CD14-positive monocyte (primary cell): ENCODE measurements at regions not wholly inside any gene's neighbourhood (a gene's known extent, or its start where the extent isn't known, plus 50 kb on each side); places are given as distances from the start of the nearest gene placed in this dataset.
A peak's percentile ranks its signal among the peaks of the same experiment; 100 is the strongest.

Source experiments
- DNase-seq, 3 donors: peaks; one replicate each; pipeline ENCODE4 v3.0.0-alpha.2; 2011 to 2022
- H2AFZ ChIP-seq: 2 replicates; pipeline ENCODE4 v1.6.0; 2012; ENCODE audit warnings: mild to moderate bottlenecking, low read depth, low read length, inconsistent platforms; ENCODE audit not compliant: insufficient read depth, poor library complexity, severe bottlenecking
- H3K27ac ChIP-seq, 2 donors: 1 replicate in 1 of 2; 2 replicates in 1 of 2; pipeline ENCODE4 v1.5.1; 2012 to 2013; ENCODE audit warnings: low read length in 2 of 2, control low read depth in 1 of 2, inconsistent platforms in 1 of 2, low read depth in 1 of 2, mild to moderate bottlenecking in 1 of 2
- H3K27me3 ChIP-seq, 2 donors: one replicate each; pipeline versions ENCODE4 v1.6.0 to v1.6.1; 2011 to 2013; ENCODE audit warnings: low read length in 2 of 2; ENCODE audit not compliant: control insufficient read depth in 2 of 2, insufficient read depth in 2 of 2
- H3K36me3 ChIP-seq, 2 donors: replicated peaks in 1 of 2; 1 replicate in 1 of 2; 2 replicates in 1 of 2; pipeline versions ENCODE4 v1.5.1 to v1.6.1; 2012 to 2013; ENCODE audit warnings: low read length in 2 of 2, control low read depth in 1 of 2, inconsistent platforms in 1 of 2, mild to moderate bottlenecking in 1 of 2; ENCODE audit not compliant: insufficient read depth in 2 of 2, control insufficient read depth in 1 of 2
- H3K4me1 ChIP-seq, 2 donors: 1 replicate in 1 of 2; 2 replicates in 1 of 2; pipeline versions ENCODE4 v1.5.1 to v1.6.1; 2012 to 2013; ENCODE audit warnings: low read length in 2 of 2, control low read depth in 1 of 2, inconsistent platforms in 1 of 2, mild to moderate bottlenecking in 1 of 2, moderate library complexity in 1 of 2; ENCODE audit not compliant: insufficient read depth in 2 of 2, control insufficient read depth in 1 of 2
- H3K4me2 ChIP-seq: replicated peaks from 2 replicates; pipeline ENCODE3; 2012; ENCODE audit warnings: low read length, moderate library complexity, mild to moderate bottlenecking; ENCODE audit not compliant: poor library complexity, severe bottlenecking; ENCODE audit errors: extremely low read depth
- H3K4me3 ChIP-seq, 3 experiments: fragments of 200-600 bp in 1 of 3; sonication (generic) in 1 of 3; replicated peaks in 1 of 3; 1 replicate in 2 of 3; 2 replicates in 1 of 3; pipeline ENCODE4 v1.5.1; 2011 to 2013; ENCODE audit warnings: low read length in 3 of 3, mild to moderate bottlenecking in 3 of 3, control low read depth in 2 of 3, low read depth in 2 of 3, inconsistent platforms in 1 of 3, moderate library complexity in 1 of 3
- H3K79me2 ChIP-seq: 2 replicates; pipeline ENCODE4 v1.6.0; 2012; ENCODE audit warnings: mild to moderate bottlenecking, control low read depth, inconsistent platforms, low read length, moderate library complexity; ENCODE audit not compliant: insufficient read depth
- H3K9ac ChIP-seq: 2 replicates; pipeline ENCODE4 v1.6.0; 2017; ENCODE audit warnings: low read length, mild to moderate bottlenecking; ENCODE audit not compliant: insufficient read depth, poor library complexity, severe bottlenecking
- H3K9me3 ChIP-seq, 2 donors: replicated peaks in 1 of 2; 1 replicate in 1 of 2; 2 replicates in 1 of 2; pipeline versions ENCODE4 v1.5.1 to v1.6.1; 2012 to 2013; ENCODE audit warnings: low read length in 2 of 2, control low read depth in 1 of 2; ENCODE audit not compliant: control insufficient read depth in 1 of 2, insufficient read depth in 1 of 2
- H4K20me1 ChIP-seq: 2 replicates; pipeline ENCODE4 v1.6.0; 2012; ENCODE audit warnings: mild to moderate bottlenecking, low read length, control low read depth, moderate library complexity; ENCODE audit not compliant: insufficient read depth
- H3K27ac Mint-ChIP-seq, 7 donors: one replicate each; pipeline ENCODE4 v1.8.0; 2020; ENCODE audit warnings: mild to moderate bottlenecking in 7 of 7, mixed read lengths in 7 of 7, moderate library complexity in 6 of 7, inconsistent platforms in 2 of 7
- H3K27me3 Mint-ChIP-seq, 3 donors: one replicate each; pipeline ENCODE4 v1.8.0; 2021 to 2022; ENCODE audit warnings: low read depth in 3 of 3, mild to moderate bottlenecking in 3 of 3, mixed read lengths in 3 of 3, moderate library complexity in 3 of 3, inconsistent platforms in 1 of 3
- H3K36me3 Mint-ChIP-seq, 2 donors: one replicate each; pipeline ENCODE4 v1.8.0; 2020; ENCODE audit warnings: mixed read lengths in 2 of 2, inconsistent platforms in 1 of 2, mild to moderate bottlenecking in 1 of 2
- H3K4me1 Mint-ChIP-seq: one replicate; pipeline ENCODE4 v1.8.0; 2020; ENCODE audit warnings: mild to moderate bottlenecking, mixed read lengths
- H3K4me3 Mint-ChIP-seq, 2 donors: one replicate each; pipeline ENCODE4 v1.8.0; 2020; ENCODE audit warnings: mild to moderate bottlenecking in 2 of 2, mixed read lengths in 2 of 2, moderate library complexity in 1 of 2
- H3K9me3 Mint-ChIP-seq, 7 donors: one replicate each; pipeline ENCODE4 v1.8.0; 2020 to 2022; ENCODE audit warnings: mixed read lengths in 7 of 7, mild to moderate bottlenecking in 6 of 7, moderate library complexity in 6 of 7, inconsistent platforms in 2 of 7
- WGBS: methylation state at CpG from one replicate; pipeline ENCODE4 v1.1.5; 2013; ENCODE audit warnings: missing lambda C conversion rate; ENCODE audit not compliant: insufficient coverage; 5-methylcytosine and 5-hydroxymethylcytosine counted together
- intact Hi-C, 2 donors: fragments of 100-400 bp; cut with micrococcal nuclease; formaldehyde crosslinking; loops; one replicate each; pipeline versions ENCODE4 v1.15.0 to v1.15.1; 2023
- TF ChIP-seq, protein P1 (sequence below): fragments of 200-600 bp; IDR thresholded peaks from one replicate; pipeline ENCODE4 v1.8.0; 2022; ENCODE audit warnings: antibody characterized with exemption, mild to moderate bottlenecking

DNA sequence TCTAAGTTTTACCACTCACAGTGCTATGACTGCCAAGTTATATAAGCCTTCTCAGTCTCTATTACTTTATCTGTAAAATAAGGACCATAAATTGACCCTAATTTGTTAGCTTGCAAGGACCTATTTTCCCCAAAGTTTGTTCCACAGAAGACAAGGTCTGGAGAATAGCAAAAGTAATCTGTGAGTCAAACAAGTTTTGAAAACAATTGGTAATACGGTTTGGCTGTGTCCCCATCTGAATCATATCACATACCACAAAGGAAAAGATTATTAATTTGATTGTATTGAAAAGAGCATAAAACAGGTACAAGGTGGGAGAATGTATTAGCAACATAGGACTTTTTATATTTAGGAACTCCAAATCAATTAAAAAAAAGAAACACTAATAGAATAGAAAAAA lies 124.0 kb upstream of the TARS1 start:
- Histone ChIP-seq H3K27ac (no peak overlapping the region), H3K4me2 (no peak overlapping the region), H3K4me1 (no peaks in the 10 kb centered on the region), H3K9me3 (no peaks in the 10 kb centered on the region), H2AFZ (no peak overlapping the region), H3K27me3 (no peaks in the 10 kb centered on the region), H3K9ac (no peak overlapping the region), H3K4me3 (no peak overlapping the region), H3K79me2 (no peaks in the 10 kb centered on the region), H4K20me1 (no peaks in the 10 kb centered on the region), H3K36me3 (no peaks in the 10 kb centered on the region)
- no peak overlapping the region for H3K4me3 Mint-ChIP-seq
- no peak for DNase-seq
- H3K9me3 Mint-ChIP-seq = peaks cover 0 to 3% (median 0%) of the 10 kb centered on the region in 7 donors
- H3K27ac Mint-ChIP-seq = no peak overlapping the region
- intact Hi-C loops = no loop called here
- H3K36me3 Mint-ChIP-seq = no peaks in the 10 kb centered on the region
- TF ChIP-seq, protein P1, sequence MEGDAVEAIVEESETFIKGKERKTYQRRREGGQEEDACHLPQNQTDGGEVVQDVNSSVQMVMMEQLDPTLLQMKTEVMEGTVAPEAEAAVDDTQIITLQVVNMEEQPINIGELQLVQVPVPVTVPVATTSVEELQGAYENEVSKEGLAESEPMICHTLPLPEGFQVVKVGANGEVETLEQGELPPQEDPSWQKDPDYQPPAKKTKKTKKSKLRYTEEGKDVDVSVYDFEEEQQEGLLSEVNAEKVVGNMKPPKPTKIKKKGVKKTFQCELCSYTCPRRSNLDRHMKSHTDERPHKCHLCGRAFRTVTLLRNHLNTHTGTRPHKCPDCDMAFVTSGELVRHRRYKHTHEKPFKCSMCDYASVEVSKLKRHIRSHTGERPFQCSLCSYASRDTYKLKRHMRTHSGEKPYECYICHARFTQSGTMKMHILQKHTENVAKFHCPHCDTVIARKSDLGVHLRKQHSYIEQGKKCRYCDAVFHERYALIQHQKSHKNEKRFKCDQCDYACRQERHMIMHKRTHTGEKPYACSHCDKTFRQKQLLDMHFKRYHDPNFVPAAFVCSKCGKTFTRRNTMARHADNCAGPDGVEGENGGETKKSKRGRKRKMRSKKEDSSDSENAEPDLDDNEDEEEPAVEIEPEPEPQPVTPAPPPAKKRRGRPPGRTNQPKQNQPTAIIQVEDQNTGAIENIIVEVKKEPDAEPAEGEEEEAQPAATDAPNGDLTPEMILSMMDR = no peak
- H3K4me1 Mint-ChIP-seq = peaks cover 6% of the 10 kb centered on the region
- WGBS = no CpG with 5 or more reads among the region's 1 CpG
- H3K27me3 Mint-ChIP-seq = no peaks in the 10 kb centered on the region

DNA sequence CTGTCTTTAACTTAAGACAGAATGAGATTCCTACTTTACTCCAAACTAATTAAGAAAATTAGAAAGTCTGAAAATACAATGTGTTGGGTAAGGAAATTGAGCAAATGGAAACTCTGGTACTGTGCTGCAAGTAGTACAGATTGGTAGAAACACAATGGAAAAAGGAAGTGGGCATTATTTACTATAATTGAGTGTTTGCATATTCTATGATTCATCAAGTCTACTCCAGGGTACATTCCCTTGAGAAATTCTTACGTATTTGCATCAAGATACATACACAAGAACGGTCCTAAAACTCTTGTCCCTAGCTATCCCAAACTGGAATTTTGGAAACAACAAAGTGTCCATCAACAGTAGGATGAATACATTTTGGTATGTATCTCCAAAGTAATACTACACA lies 123.5 kb upstream of the TARS1 start:
- Histone ChIP-seq H3K79me2 (no peaks in the 10 kb centered on the region), H3K9me3 (no peaks in the 10 kb centered on the region), H4K20me1 (no peaks in the 10 kb centered on the region), H2AFZ (no peak overlapping the region), H3K4me2 (no peak overlapping the region), H3K36me3 (no peaks in the 10 kb centered on the region), H3K27ac (no peak overlapping the region), H3K4me1 (no peaks in the 10 kb centered on the region), H3K9ac (no peak overlapping the region), H3K27me3 (no peaks in the 10 kb centered on the region), H3K4me3 (no peak overlapping the region)
- peaks cover 0 to 3% (median 0%) of the 10 kb centered on the region in 7 donors for H3K9me3 Mint-ChIP-seq
- peaks cover 6% of the 10 kb centered on the region for H3K4me1 Mint-ChIP-seq
- no peak overlapping the region for H3K4me3 Mint-ChIP-seq
- peak in 1 of 3 donors; percentile 24 for DNase-seq
- no peaks in the 10 kb centered on the region for H3K36me3 Mint-ChIP-seq
- WGBS = no CpG with 5 or more reads among the region's 2 CpGs
- H3K27me3 Mint-ChIP-seq = no peaks in the 10 kb centered on the region
- H3K27ac Mint-ChIP-seq = no peak overlapping the region
- TF ChIP-seq, protein P1 = no peak
- intact Hi-C loops = no loop called here
